ENCODE measurements at regions not wholly inside any gene's neighbourhood (a gene's known extent, or its start where the extent isn't known, plus 50 kb on each side); places are given as distances from the start of the nearest gene placed in this dataset.

GRCh38 chr2:48165070-48165753 is 149.3 kb upstream of the FOXN2 start:
- Histone ChIP-seq H3K9me3 (ENCODE audit: control insufficient read depth, insufficient read depth, low read length) (no peaks in the 10 kb centered on the region), H3K27ac (ENCODE audit: low read depth, low read length) (no peak overlapping the region), H3K27me3 (ENCODE audit: control insufficient read depth, insufficient read depth, low read length) (no peaks in the 10 kb centered on the region), H3K4me3 (ENCODE audit: low read depth, low read length) (no peak overlapping the region)
- POLR2A ChIA-PET = no interaction called here
- TF ChIP-seq, protein P1, sequence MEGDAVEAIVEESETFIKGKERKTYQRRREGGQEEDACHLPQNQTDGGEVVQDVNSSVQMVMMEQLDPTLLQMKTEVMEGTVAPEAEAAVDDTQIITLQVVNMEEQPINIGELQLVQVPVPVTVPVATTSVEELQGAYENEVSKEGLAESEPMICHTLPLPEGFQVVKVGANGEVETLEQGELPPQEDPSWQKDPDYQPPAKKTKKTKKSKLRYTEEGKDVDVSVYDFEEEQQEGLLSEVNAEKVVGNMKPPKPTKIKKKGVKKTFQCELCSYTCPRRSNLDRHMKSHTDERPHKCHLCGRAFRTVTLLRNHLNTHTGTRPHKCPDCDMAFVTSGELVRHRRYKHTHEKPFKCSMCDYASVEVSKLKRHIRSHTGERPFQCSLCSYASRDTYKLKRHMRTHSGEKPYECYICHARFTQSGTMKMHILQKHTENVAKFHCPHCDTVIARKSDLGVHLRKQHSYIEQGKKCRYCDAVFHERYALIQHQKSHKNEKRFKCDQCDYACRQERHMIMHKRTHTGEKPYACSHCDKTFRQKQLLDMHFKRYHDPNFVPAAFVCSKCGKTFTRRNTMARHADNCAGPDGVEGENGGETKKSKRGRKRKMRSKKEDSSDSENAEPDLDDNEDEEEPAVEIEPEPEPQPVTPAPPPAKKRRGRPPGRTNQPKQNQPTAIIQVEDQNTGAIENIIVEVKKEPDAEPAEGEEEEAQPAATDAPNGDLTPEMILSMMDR (IDR thresholded peaks at IDR 0.05; ENCODE audit: low read depth, low read length) = no peak
- no peak for DNase-seq (ENCODE audit: low read depth, low spot score)
- CTCF ChIA-PET = interaction anchor here (1.2 kb wide), 1 partner anchor 12 kb away, joined by 3 read pairs; no protein-coding TSS in a partner anchor

GRCh38 chr2:48169141-48169592 is 145.3 kb upstream of the FOXN2 start:
- Histone ChIP-seq H3K9me3 (ENCODE audit: control insufficient read depth, insufficient read depth, low read length) (no peaks in the 10 kb centered on the region), H3K4me3 (ENCODE audit: low read depth, low read length) (no peak overlapping the region), H3K27me3 (ENCODE audit: control insufficient read depth, insufficient read depth, low read length) (no peaks in the 10 kb centered on the region), H3K27ac (ENCODE audit: low read depth, low read length) (no peak overlapping the region)
- TF ChIP-seq, protein P1 (IDR thresholded peaks at IDR 0.05; ENCODE audit: low read depth, low read length) = no peak
- CTCF ChIA-PET = no interaction called here
- POLR2A ChIA-PET = no interaction called here
- no peak for DNase-seq (ENCODE audit: low read depth, low spot score)

DNA sequence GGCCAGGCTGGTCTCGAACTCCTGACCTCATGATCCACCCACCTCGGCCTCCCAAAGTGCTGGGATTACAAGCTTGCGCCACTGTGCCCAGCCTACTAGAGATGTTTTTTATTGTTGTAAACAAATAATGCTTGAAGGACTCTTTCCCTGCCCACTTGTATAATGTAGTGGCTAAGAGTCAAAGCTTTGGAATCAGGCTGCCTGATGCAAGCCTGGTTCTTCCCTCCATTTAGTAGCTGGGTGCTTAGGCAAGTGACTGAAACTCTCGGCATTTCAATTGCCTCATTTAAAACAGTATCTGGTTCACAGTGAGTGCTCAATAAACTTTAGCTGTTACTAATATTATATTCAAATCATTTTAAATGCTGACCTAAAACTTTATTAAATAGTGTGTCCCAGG is 144.2 kb upstream of the FOXN2 start:
- no peaks in the 10 kb centered on the region for H3K9me3 ChIP-seq (ENCODE audit: control insufficient read depth, insufficient read depth, low read length)
- POLR2A ChIA-PET = no interaction called here
- no peak overlapping the region for H3K4me3 ChIP-seq (ENCODE audit: low read depth, low read length)
- DNase-seq (ENCODE audit: low read depth, low spot score) = peak; percentile 38
- H3K27ac ChIP-seq (ENCODE audit: low read depth, low read length) = no peak overlapping the region
- TF ChIP-seq, protein P1 (IDR thresholded peaks at IDR 0.05; ENCODE audit: low read depth, low read length) = no peak
- CTCF ChIA-PET = no interaction called here
- no peaks in the 10 kb centered on the region for H3K27me3 ChIP-seq (ENCODE audit: control insufficient read depth, insufficient read depth, low read length)

DNA sequence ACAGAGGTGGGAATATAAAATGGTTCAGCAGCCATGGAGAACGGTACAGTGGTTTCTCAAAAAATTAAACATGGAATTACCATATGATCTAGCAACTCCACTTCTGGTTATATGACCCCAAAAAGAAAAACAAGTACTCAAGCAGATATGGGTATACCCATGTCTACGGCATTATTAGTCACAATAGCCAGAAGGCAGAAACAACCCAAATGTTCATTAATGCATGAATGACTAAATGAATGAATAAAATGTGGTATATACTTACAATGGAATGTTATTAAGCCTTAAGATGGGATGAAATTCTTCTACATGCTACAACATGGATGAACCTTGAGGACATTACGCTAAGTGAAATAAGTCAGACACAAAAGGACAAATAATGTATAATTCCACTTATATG is 141.3 kb upstream of the FOXN2 start:
- H3K27ac ChIP-seq (ENCODE audit: low read depth, low read length) = no peak overlapping the region
- TF ChIP-seq, protein P1 (IDR thresholded peaks at IDR 0.05; ENCODE audit: low read depth, low read length) = no peak
- DNase-seq (ENCODE audit: low read depth, low spot score) = no peak
- H3K4me3 ChIP-seq (ENCODE audit: low read depth, low read length) = no peak overlapping the region
- H3K9me3 ChIP-seq (ENCODE audit: control insufficient read depth, insufficient read depth, low read length) = no peaks in the 10 kb centered on the region
- CTCF ChIA-PET = no interaction called here
- POLR2A ChIA-PET = no interaction called here
- H3K27me3 ChIP-seq (ENCODE audit: control insufficient read depth, insufficient read depth, low read length) = no peaks in the 10 kb centered on the region

- H3K4me3 ChIP-seq (ENCODE audit: low read depth, low read length) = no peak overlapping the region
- DNase-seq (ENCODE audit: low read depth, low spot score) = no peak
- CTCF ChIA-PET = no interaction called here
- TF ChIP-seq, protein P1 (IDR thresholded peaks at IDR 0.05; ENCODE audit: low read depth, low read length) = no peak
- H3K9me3 ChIP-seq (ENCODE audit: control insufficient read depth, insufficient read depth, low read length) = no peaks in the 10 kb centered on the region
- POLR2A ChIA-PET = no interaction called here
- H3K27me3 ChIP-seq (ENCODE audit: control insufficient read depth, insufficient read depth, low read length) = no peaks in the 10 kb centered on the region
- H3K27ac ChIP-seq (ENCODE audit: low read depth, low read length) = no peak overlapping the region
These were observed 140.0 kb upstream of the FOXN2 start for GRCh38 chr2:48174503-48174902.
